Activated T-cell treated with anti-CD3 and anti-CD28 coated beads, Interleukin-2, amount 50 U/mL, for 24 hours (primary cell): ENCODE measurements at regions not wholly inside any gene's neighbourhood (a gene's known extent, or its start where the extent isn't known, plus 50 kb on each side); places are given as distances from the start of the nearest gene placed in this dataset.

Source experiments
- DNase-seq: peaks from one replicate; pipeline ENCODE4 v3.0.0-alpha.2; 2020
- H3K27ac Mint-ChIP-seq: 2 replicates; pipeline ENCODE4 v1.8.0; 2020; ENCODE audit warnings: mild to moderate bottlenecking, mixed read lengths
- H3K27me3 Mint-ChIP-seq: 2 replicates; pipeline ENCODE4 v1.8.0; 2020; ENCODE audit warnings: mixed read lengths
- H3K36me3 Mint-ChIP-seq: 2 replicates; pipeline ENCODE4 v1.8.0; 2020; ENCODE audit warnings: low read depth, mixed read lengths
- H3K4me1 Mint-ChIP-seq: 2 replicates; pipeline ENCODE4 v1.8.0; 2020; ENCODE audit warnings: low read depth, mixed read lengths
- H3K4me3 Mint-ChIP-seq: 2 replicates; pipeline ENCODE4 v1.8.0; 2020; ENCODE audit warnings: mild to moderate bottlenecking, moderate library complexity, mixed read lengths
- H3K9me3 Mint-ChIP-seq: 2 replicates; pipeline ENCODE4 v1.8.0; 2020; ENCODE audit warnings: mixed read lengths

- no peak overlapping the region for H3K27ac Mint-ChIP-seq
- H3K4me3 Mint-ChIP-seq: no peak overlapping the region
- H3K4me1 Mint-ChIP-seq: no peaks in the 10 kb centered on the region
- H3K9me3 Mint-ChIP-seq: no peaks in the 10 kb centered on the region
- no peaks in the 10 kb centered on the region for H3K27me3 Mint-ChIP-seq
- no peak for DNase-seq
- H3K36me3 Mint-ChIP-seq: no peaks in the 10 kb centered on the region
These were observed 108.3 kb upstream of the HDAC9 start for GRCh38 chr7:18387191-18387735.

- no peak overlapping the region for H3K4me3 Mint-ChIP-seq
- no peaks in the 10 kb centered on the region for H3K4me1 Mint-ChIP-seq
- no peak overlapping the region for H3K27ac Mint-ChIP-seq
- DNase-seq: no peak
- no peaks in the 10 kb centered on the region for H3K9me3 Mint-ChIP-seq
- no peaks in the 10 kb centered on the region for H3K36me3 Mint-ChIP-seq
- no peaks in the 10 kb centered on the region for H3K27me3 Mint-ChIP-seq
These were observed 105.0 kb upstream of the HDAC9 start for GRCh38 chr7:18390535-18390907.

GRCh38 chr7:18393465-18394118 is 102.0 kb upstream of the HDAC9 start:
- Mint-ChIP-seq H3K9me3 (no peaks in the 10 kb centered on the region), H3K36me3 (no peaks in the 10 kb centered on the region), H3K4me3 (no peak overlapping the region), H3K27ac (no peak overlapping the region), H3K27me3 (no peaks in the 10 kb centered on the region), H3K4me1 (no peaks in the 10 kb centered on the region)
- no peak for DNase-seq

GRCh38 chr7:18395868-18396267 is 99.7 kb upstream of the HDAC9 start:
- Mint-ChIP-seq H3K36me3 (no peaks in the 10 kb centered on the region), H3K27ac (no peak overlapping the region), H3K27me3 (no peaks in the 10 kb centered on the region), H3K9me3 (no peaks in the 10 kb centered on the region), H3K4me3 (no peak overlapping the region), H3K4me1 (no peaks in the 10 kb centered on the region)
- no peak for DNase-seq

- Mint-ChIP-seq H3K27ac (no peak overlapping the region), H3K9me3 (no peaks in the 10 kb centered on the region), H3K4me3 (no peak overlapping the region), H3K4me1 (no peaks in the 10 kb centered on the region), H3K27me3 (no peaks in the 10 kb centered on the region), H3K36me3 (no peaks in the 10 kb centered on the region)
- no peak for DNase-seq
These were observed 98.6 kb upstream of the HDAC9 start for GRCh38 chr7:18396953-18397352.

DNA sequence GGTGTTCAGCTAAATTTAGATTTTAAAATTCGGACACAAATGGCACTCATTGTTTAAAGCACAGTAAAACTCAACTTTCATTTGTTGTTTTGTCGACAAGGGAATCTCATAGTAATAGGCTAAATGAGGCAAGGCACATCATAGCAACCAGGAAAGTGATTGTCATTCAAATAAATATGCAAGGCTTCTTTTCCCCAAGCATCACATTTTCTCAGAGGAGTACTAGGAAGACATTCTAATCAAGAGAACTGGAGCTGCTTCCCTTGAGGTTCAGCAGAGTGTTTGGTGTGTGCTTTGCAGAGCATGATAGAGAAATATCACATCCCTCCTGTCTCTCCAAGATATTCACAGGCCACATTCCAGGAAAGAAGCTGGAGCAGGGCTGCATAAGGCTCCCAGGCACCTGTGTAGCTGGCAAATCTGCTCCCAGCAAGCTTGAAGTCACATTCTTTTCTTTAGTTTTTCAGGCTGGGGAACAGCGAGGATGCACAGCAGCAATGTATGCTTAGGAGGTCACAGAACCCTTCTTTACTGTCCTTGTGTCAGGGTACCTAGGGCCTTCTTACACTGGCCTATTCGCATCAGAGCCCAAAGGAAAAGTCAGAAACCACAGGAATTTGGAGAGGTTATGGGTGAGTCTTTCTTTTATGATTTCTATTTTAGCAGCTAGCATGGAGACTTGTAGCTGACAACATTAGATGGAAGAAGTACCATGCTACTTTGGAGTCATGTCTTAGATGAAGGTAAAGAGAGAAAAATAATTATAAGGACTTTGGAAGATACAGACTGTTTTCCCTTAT is 95.9 kb upstream of the HDAC9 start:
- H3K27ac Mint-ChIP-seq: no peak overlapping the region
- no peak for DNase-seq
- no peaks in the 10 kb centered on the region for H3K27me3 Mint-ChIP-seq
- no peak overlapping the region for H3K4me3 Mint-ChIP-seq
- H3K9me3 Mint-ChIP-seq: no peaks in the 10 kb centered on the region
- H3K4me1 Mint-ChIP-seq: no peaks in the 10 kb centered on the region
- H3K36me3 Mint-ChIP-seq: no peaks in the 10 kb centered on the region

- Mint-ChIP-seq H3K27me3 (no peaks in the 10 kb centered on the region), H3K4me3 (no peak overlapping the region), H3K4me1 (no peaks in the 10 kb centered on the region), H3K36me3 (no peaks in the 10 kb centered on the region), H3K9me3 (no peaks in the 10 kb centered on the region), H3K27ac (no peak overlapping the region)
- no peak for DNase-seq
These were observed 95.3 kb upstream of the HDAC9 start for GRCh38 chr7:18400275-18400674.

GRCh38 chr7:18400726-18401125 is 94.8 kb upstream of the HDAC9 start:
- DNase-seq: no peak
- Mint-ChIP-seq H3K27me3 (no peaks in the 10 kb centered on the region), H3K27ac (no peak overlapping the region), H3K9me3 (no peaks in the 10 kb centered on the region), H3K4me3 (no peak overlapping the region), H3K36me3 (no peaks in the 10 kb centered on the region), H3K4me1 (no peaks in the 10 kb centered on the region)

DNA sequence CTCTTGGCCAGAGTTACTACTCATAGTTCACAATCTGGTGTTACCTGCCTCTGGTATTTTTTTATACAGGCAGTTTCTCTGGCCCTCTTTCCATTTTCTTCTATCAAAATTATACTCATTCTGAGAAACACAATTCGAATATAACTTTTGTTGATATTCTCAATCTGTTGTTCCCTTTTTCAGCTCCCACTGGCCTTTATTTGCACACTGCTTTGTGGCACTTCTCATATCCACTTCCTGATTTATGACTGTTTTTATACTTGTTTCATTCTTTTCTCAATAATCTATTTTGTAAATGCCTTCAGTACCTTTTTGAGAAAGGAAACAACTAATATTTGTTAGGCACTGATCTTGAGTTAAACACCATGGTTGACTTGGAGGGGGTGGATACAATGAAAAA is 93.8 kb upstream of the HDAC9 start:
- DNase-seq: no peak
- H3K9me3 Mint-ChIP-seq: no peaks in the 10 kb centered on the region
- H3K4me1 Mint-ChIP-seq: no peaks in the 10 kb centered on the region
- H3K27ac Mint-ChIP-seq: no peak overlapping the region
- H3K36me3 Mint-ChIP-seq: no peaks in the 10 kb centered on the region
- no peak overlapping the region for H3K4me3 Mint-ChIP-seq
- H3K27me3 Mint-ChIP-seq: no peaks in the 10 kb centered on the region

GRCh38 chr7:18402488-18403183 is 92.9 kb upstream of the HDAC9 start:
- Mint-ChIP-seq H3K4me1 (no peaks in the 10 kb centered on the region), H3K4me3 (no peak overlapping the region), H3K27ac (no peak overlapping the region), H3K36me3 (no peaks in the 10 kb centered on the region), H3K27me3 (no peaks in the 10 kb centered on the region), H3K9me3 (no peaks in the 10 kb centered on the region)
- DNase-seq: no peak

- H3K36me3 Mint-ChIP-seq: no peaks in the 10 kb centered on the region
- no peak for DNase-seq
- H3K4me3 Mint-ChIP-seq: no peak overlapping the region
- H3K27me3 Mint-ChIP-seq: no peaks in the 10 kb centered on the region
- H3K27ac Mint-ChIP-seq: no peak overlapping the region
- no peaks in the 10 kb centered on the region for H3K4me1 Mint-ChIP-seq
- H3K9me3 Mint-ChIP-seq: no peaks in the 10 kb centered on the region
These were observed 89.8 kb upstream of the HDAC9 start for GRCh38 chr7:18405726-18406125.

GRCh38 chr7:18407385-18407784 is 88.2 kb upstream of the HDAC9 start:
- Mint-ChIP-seq H3K36me3 (no peaks in the 10 kb centered on the region), H3K4me1 (no peaks in the 10 kb centered on the region), H3K9me3 (no peaks in the 10 kb centered on the region), H3K27me3 (no peaks in the 10 kb centered on the region), H3K27ac (no peak overlapping the region), H3K4me3 (no peak overlapping the region)
- DNase-seq: no peak

GRCh38 chr7:18408461-18408860 is 87.1 kb upstream of the HDAC9 start:
- H3K4me1 Mint-ChIP-seq: no peaks in the 10 kb centered on the region
- no peaks in the 10 kb centered on the region for H3K36me3 Mint-ChIP-seq
- DNase-seq: no peak
- H3K27me3 Mint-ChIP-seq: no peaks in the 10 kb centered on the region
- H3K27ac Mint-ChIP-seq: no peak overlapping the region
- H3K4me3 Mint-ChIP-seq: no peak overlapping the region
- no peaks in the 10 kb centered on the region for H3K9me3 Mint-ChIP-seq

DNA sequence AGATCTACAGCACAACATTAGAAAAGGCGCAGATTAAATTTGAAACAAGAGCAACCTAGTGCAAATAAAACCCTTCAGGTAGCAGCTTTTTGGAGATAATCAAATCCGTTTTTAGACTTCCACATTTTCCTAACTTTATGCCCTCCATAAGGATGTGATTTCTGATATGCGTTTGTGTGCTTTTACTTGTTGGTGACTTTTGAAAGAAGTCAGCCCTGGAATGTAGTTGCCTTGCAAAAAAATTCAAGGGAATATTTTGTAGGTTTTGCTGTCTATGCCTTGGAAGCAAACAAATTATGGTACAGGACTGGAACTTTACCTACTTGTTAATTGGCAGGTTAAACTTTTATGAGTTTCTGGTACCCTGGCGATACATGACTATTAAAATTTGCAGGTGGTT is 86.7 kb upstream of the HDAC9 start:
- Mint-ChIP-seq H3K27ac (no peak overlapping the region), H3K9me3 (no peaks in the 10 kb centered on the region), H3K36me3 (no peaks in the 10 kb centered on the region), H3K4me3 (no peak overlapping the region), H3K4me1 (no peaks in the 10 kb centered on the region), H3K27me3 (no peaks in the 10 kb centered on the region)
- no peak for DNase-seq

- no peaks in the 10 kb centered on the region for H3K27me3 Mint-ChIP-seq
- H3K4me1 Mint-ChIP-seq: no peaks in the 10 kb centered on the region
- no peak for DNase-seq
- no peaks in the 10 kb centered on the region for H3K9me3 Mint-ChIP-seq
- H3K36me3 Mint-ChIP-seq: no peaks in the 10 kb centered on the region
- H3K4me3 Mint-ChIP-seq: no peak overlapping the region
- no peak overlapping the region for H3K27ac Mint-ChIP-seq
These were observed 82.1 kb upstream of the HDAC9 start for GRCh38 chr7:18413447-18413846.
